Activated CD4-positive, alpha-beta T cell treated with anti-CD3 and anti-CD28 coated beads for 48 hours (primary cell): ENCODE measurements at regions not wholly inside any gene's neighbourhood (a gene's known extent, or its start where the extent isn't known, plus 50 kb on each side); places are given as distances from the start of the nearest gene placed in this dataset.

Experiments used
- DNase-seq: peaks from one replicate; pipeline ENCODE4 v3.0.0-alpha.2; 2020

DNA sequence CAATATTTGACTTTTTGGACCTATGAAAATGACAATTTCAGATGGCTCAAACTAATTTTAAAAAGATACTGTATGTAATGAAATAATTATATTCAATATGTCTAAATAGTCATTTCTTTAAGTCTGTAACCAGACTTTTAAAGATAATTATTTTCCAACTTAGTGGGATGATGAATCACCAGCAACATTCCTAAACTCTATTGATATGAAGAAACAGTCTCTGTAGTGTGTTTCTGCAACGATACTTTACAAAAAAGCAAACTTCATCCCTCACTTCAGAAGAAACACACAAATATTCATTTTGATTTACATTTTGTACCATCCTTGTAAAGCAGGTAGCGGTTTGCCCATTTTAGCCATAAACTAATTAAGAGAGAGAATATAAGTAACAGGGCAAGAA lies 417.4 kb downstream of the EFNB2 start:
- no peak for DNase-seq

- DNase-seq = no peak
These were observed 417.8 kb downstream of the EFNB2 start for GRCh38 chr13:106117640-106118039.

DNA sequence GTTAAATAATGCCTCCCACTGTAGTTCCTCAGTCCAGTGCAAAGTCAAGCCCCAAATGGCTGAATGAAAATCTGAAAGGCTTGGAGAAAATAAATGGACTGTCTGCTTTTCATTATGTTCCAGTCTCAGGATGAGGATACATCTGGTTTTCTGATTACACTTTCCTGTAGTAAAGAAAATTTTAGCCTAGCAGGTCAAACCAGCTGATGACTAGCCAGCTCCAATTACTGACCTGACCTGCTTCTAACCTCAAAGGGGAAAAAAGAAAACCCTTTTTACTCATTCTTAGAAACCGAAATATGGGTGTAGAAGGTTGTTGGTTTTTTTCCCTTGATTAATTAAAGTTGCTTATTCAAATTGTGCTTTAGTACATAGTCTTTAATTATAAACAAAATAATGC lies 418.4 kb downstream of the EFNB2 start:
- DNase-seq = no peak

GRCh38 chr13:106115081-106115480 lies 420.4 kb downstream of the EFNB2 start:
- DNase-seq = no peak

DNA sequence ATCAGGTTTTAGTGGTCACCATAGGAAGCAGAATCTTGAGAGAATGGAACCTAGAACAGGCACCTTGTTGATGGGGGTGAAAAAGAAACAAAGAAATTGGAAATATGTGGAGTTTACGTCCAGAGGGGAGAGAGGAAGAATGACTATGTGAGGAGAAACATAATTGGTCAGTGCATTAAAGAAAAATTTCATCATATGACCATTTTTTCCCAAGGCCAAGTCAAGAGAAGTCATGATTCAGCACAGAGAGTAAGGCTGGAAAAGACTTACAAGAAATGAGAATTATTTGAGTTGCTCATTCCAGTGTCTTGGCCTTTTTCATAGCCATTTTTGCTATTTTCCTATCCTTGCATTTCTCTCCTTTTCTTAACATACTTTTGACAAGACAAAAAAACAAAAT lies 421.7 kb downstream of the EFNB2 start:
- DNase-seq = no peak

- DNase-seq = no peak
These were observed 423.3 kb downstream of the EFNB2 start for GRCh38 chr13:106112191-106112590.

- DNase-seq = no peak
These were observed 425.1 kb downstream of the EFNB2 start for GRCh38 chr13:106110241-106110855.

- no peak for DNase-seq
These were observed 426.1 kb downstream of the EFNB2 start for GRCh38 chr13:106109391-106109791.

GRCh38 chr13:106108346-106108745 lies 427.1 kb downstream of the EFNB2 start:
- no peak for DNase-seq

DNA sequence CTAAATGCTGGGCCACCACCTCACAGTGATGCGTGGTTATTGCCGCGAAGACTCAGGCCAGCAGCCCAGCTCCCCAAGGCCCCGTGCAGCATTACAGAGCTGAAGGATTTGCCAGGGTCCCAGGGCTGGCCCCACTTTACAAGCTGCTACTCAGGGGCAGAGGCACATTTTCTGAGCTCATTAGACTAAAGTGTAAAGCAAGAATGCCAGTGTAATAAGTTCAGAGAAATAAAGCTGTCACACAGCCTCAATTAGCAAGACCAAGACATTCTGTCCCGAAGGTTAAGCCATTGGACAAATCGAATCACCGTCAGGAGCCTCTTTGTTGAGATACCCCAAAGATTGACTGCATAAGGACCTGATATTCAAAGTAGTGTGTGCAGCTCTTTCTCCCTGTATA lies 428.4 kb downstream of the EFNB2 start:
- no peak for DNase-seq

- no peak for DNase-seq
These were observed 430.3 kb downstream of the EFNB2 start for GRCh38 chr13:106105153-106105552.

- DNase-seq = no peak
These were observed 431.1 kb downstream of the EFNB2 start for GRCh38 chr13:106104281-106104901.

DNA sequence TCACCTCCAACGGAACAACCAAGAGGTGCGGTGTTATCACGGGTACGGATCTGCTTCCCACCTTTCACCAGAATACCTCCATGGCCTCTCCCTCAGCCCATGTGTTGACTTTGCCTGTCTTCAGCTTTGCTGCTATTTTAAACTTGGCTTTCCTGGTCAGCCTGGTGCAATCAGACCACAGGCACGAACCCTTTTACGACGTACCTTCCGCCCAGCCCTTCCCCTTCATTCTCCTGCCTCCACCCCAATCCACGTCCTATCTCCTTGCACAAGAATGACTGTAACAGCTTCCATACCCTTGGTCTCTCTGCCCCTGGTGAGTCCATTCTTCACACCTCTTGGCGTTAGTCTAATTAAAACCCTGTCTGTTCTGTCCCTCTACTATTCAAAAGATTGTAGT lies 431.7 kb downstream of the EFNB2 start:
- no peak for DNase-seq

GRCh38 chr13:106102786-106103185 lies 432.7 kb downstream of the EFNB2 start:
- no peak for DNase-seq

- DNase-seq = no peak
These were observed 434.3 kb downstream of the EFNB2 start for GRCh38 chr13:106101201-106101600.

GRCh38 chr13:106100171-106100919 lies 435.1 kb downstream of the EFNB2 start:
- no peak for DNase-seq

GRCh38 chr13:106099765-106100164 lies 435.7 kb downstream of the EFNB2 start:
- no peak for DNase-seq

DNA sequence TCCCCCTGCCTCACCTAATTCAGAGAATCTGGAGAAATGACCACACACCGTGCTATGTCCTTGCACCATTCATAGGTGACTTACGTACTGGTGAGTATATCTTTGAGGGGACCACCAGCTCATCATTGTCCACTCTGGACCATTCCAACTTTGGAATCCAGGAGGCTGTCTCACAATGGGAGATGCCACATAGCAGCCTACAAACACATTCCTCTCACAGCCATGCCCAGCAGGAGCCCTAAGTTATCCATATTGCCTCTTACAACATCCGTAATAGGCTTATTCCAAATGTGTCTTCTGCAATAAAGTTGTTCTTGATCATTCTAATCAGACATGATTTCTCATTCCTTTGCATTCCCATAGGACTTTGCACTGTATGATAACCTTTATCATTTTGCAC lies 436.7 kb downstream of the EFNB2 start:
- DNase-seq = no peak

- no peak for DNase-seq
These were observed 438.8 kb downstream of the EFNB2 start for GRCh38 chr13:106096661-106097092.

GRCh38 chr13:106095919-106096318 lies 439.5 kb downstream of the EFNB2 start:
- no peak for DNase-seq

DNA sequence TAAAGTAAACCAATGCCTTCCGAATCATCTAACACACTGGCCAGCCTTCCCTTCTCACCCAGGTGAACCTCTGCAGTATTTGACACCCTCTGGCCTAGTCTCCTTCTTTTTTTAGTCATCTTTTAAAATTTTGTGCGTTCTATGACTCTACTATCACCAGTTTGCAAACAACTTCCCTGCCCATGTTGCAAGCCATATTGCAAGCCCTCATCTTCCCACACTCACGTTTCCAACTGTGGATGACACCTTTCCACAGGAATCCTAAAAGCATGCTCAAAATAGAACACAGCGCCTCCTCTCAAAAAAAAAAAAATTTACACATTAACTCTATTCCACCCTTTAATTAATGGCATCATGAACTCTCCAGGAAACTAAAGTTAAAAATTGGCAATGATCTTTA lies 440.1 kb downstream of the EFNB2 start:
- DNase-seq = no peak

GRCh38 chr13:106090001-106090400 lies 445.5 kb downstream of the EFNB2 start:
- DNase-seq = no peak

- DNase-seq = no peak
These were observed 446.0 kb downstream of the EFNB2 start for GRCh38 chr13:106089261-106089980.

DNA sequence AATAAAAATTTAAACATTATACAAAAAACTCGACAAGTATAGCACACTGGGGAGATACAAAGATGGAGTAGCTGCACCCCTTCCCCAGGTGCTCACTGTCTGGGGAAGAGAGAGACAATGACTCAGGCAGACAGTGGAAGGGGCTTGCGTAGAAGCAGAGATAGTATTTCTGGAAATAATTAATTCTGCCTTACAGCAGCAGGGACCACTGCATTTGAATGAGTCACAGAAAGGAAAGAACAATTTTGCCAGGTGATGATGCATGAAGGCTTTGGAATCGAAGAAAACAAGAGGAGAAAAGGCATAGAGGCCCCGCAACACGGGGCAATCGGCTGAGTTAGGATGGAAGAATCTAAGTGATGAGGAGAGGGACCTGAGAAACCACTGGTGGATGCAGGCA lies 447.4 kb downstream of the EFNB2 start:
- DNase-seq = no peak
